ENCODE measurements at regions not wholly inside any gene's neighbourhood (a gene's known extent, or its start where the extent isn't known, plus 50 kb on each side); places are given as distances from the start of the nearest gene placed in this dataset.

DNA sequence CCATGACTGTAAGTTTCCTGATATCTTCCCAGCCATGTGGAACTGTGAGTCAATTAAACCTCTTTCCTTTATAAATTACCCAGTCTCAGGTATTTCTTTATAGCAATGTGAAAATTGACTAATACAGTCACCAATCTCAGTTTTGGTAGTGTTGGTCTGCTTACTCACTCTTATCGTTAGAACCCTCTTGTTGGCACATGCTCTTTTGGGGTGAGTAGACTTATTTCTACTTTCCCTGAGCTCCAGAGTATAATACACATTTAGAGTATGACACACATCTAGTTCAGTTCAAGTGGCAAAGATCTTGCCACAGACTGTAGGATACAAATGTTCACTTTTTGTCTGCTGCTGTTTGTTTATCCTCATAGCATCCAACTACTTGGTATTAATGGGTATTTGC lies 347.5 kb upstream of the CELF4 start (continued):
- TF ChIP-seq, protein P1, sequence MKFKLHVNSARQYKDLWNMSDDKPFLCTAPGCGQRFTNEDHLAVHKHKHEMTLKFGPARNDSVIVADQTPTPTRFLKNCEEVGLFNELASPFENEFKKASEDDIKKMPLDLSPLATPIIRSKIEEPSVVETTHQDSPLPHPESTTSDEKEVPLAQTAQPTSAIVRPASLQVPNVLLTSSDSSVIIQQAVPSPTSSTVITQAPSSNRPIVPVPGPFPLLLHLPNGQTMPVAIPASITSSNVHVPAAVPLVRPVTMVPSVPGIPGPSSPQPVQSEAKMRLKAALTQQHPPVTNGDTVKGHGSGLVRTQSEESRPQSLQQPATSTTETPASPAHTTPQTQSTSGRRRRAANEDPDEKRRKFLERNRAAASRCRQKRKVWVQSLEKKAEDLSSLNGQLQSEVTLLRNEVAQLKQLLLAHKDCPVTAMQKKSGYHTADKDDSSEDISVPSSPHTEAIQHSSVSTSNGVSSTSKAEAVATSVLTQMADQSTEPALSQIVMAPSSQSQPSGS (IDR thresholded peaks at IDR 0.05; ENCODE audit: low read length): no peak
- no peak for TF ChIP-seq RELA (IDR thresholded peaks at IDR 0.05; ENCODE audit: borderline replicate concordance, partially characterized antibody)
- TF ChIP-seq KDM1A (IDR thresholded peaks at IDR 0.05; ENCODE audit: borderline replicate concordance): no peak
- TF ChIP-seq CREB1 (IDR thresholded peaks at IDR 0.05; ENCODE audit: low read depth): no peak
- no peak for TF ChIP-seq BMI1 (IDR thresholded peaks at IDR 0.05; ENCODE audit: borderline replicate concordance)
- TF ChIP-seq, protein P2, sequence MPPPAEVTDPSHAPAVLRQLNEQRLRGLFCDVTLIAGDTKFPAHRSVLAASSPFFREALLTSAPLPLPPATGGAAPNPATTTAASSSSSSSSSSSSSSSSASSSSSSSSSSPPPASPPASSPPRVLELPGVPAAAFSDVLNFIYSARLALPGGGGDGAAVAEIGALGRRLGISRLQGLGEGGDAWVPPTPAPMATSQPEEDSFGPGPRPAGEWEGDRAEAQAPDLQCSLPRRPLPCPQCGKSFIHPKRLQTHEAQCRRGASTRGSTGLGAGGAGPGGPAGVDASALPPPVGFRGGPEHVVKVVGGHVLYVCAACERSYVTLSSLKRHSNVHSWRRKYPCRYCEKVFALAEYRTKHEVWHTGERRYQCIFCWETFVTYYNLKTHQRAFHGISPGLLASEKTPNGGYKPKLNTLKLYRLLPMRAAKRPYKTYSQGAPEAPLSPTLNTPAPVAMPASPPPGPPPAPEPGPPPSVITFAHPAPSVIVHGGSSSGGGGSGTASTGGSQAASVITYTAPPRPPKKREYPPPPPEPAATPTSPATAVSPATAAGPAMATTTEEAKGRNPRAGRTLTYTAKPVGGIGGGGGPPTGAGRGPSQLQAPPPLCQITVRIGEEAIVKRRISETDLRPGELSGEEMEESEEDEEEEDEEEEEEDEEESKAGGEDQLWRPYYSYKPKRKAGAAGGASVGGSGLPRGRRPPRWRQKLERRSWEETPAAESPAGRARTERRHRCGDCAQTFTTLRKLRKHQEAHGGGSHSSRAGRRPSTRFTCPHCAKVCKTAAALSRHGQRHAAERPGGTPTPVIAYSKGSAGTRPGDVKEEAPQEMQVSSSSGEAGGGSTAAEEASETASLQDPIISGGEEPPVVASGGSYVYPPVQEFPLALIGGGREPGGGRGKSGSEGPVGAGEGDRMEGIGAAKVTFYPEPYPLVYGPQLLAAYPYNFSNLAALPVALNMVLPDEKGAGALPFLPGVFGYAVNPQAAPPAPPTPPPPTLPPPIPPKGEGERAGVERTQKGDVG (CRISPR knock-in tag; IDR thresholded peaks at IDR 0.05): no peak
- TF ChIP-seq, protein P3, sequence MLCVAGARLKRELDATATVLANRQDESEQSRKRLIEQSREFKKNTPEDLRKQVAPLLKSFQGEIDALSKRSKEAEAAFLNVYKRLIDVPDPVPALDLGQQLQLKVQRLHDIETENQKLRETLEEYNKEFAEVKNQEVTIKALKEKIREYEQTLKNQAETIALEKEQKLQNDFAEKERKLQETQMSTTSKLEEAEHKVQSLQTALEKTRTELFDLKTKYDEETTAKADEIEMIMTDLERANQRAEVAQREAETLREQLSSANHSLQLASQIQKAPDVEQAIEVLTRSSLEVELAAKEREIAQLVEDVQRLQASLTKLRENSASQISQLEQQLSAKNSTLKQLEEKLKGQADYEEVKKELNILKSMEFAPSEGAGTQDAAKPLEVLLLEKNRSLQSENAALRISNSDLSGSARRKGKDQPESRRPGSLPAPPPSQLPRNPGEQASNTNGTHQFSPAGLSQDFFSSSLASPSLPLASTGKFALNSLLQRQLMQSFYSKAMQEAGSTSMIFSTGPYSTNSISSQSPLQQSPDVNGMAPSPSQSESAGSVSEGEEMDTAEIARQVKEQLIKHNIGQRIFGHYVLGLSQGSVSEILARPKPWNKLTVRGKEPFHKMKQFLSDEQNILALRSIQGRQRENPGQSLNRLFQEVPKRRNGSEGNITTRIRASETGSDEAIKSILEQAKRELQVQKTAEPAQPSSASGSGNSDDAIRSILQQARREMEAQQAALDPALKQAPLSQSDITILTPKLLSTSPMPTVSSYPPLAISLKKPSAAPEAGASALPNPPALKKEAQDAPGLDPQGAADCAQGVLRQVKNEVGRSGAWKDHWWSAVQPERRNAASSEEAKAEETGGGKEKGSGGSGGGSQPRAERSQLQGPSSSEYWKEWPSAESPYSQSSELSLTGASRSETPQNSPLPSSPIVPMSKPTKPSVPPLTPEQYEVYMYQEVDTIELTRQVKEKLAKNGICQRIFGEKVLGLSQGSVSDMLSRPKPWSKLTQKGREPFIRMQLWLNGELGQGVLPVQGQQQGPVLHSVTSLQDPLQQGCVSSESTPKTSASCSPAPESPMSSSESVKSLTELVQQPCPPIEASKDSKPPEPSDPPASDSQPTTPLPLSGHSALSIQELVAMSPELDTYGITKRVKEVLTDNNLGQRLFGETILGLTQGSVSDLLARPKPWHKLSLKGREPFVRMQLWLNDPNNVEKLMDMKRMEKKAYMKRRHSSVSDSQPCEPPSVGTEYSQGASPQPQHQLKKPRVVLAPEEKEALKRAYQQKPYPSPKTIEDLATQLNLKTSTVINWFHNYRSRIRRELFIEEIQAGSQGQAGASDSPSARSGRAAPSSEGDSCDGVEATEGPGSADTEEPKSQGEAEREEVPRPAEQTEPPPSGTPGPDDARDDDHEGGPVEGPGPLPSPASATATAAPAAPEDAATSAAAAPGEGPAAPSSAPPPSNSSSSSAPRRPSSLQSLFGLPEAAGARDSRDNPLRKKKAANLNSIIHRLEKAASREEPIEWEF (IDR thresholded peaks at IDR 0.05; ENCODE audit: insufficient replicate concordance, low read depth, low read length): no peak
- TF ChIP-seq, protein P4, sequence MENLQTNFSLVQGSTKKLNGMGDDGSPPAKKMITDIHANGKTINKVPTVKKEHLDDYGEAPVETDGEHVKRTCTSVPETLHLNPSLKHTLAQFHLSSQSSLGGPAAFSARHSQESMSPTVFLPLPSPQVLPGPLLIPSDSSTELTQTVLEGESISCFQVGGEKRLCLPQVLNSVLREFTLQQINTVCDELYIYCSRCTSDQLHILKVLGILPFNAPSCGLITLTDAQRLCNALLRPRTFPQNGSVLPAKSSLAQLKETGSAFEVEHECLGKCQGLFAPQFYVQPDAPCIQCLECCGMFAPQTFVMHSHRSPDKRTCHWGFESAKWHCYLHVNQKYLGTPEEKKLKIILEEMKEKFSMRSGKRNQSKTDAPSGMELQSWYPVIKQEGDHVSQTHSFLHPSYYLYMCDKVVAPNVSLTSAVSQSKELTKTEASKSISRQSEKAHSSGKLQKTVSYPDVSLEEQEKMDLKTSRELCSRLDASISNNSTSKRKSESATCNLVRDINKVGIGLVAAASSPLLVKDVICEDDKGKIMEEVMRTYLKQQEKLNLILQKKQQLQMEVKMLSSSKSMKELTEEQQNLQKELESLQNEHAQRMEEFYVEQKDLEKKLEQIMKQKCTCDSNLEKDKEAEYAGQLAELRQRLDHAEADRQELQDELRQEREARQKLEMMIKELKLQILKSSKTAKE (IDR thresholded peaks at IDR 0.05; ENCODE audit: low read depth, poor library complexity, severe bottlenecking): no peak
- no peak for TF ChIP-seq SMAD1 (IDR thresholded peaks at IDR 0.05; ENCODE audit: low read depth, partially characterized antibody)
- no peak for TF ChIP-seq WRNIP1 (IDR thresholded peaks at IDR 0.05; ENCODE audit: borderline replicate concordance, low read depth, low read length)
- TF ChIP-seq NR2C1 (IDR thresholded peaks at IDR 0.05): no peak
- TF ChIP-seq, protein P5, sequence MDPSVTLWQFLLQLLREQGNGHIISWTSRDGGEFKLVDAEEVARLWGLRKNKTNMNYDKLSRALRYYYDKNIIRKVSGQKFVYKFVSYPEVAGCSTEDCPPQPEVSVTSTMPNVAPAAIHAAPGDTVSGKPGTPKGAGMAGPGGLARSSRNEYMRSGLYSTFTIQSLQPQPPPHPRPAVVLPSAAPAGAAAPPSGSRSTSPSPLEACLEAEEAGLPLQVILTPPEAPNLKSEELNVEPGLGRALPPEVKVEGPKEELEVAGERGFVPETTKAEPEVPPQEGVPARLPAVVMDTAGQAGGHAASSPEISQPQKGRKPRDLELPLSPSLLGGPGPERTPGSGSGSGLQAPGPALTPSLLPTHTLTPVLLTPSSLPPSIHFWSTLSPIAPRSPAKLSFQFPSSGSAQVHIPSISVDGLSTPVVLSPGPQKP (IDR thresholded peaks at IDR 0.05; ENCODE audit: low read depth, low read length): no peak
- TF ChIP-seq PAX5 (IDR thresholded peaks at IDR 0.05; ENCODE audit: borderline replicate concordance, low read depth, low read length): no peak
- TF ChIP-seq STAT1 (conservative IDR thresholded peaks at IDR 0.05): no peak
- TF ChIP-seq ZNF217 (IDR thresholded peaks at IDR 0.05): no peak

All from GM12878 (cell line).